OCI-LY1 (cell line): ENCODE measurements at regions not wholly inside any gene's neighbourhood (a gene's known extent, or its start where the extent isn't known, plus 50 kb on each side); places are given as distances from the start of the nearest gene placed in this dataset.
"Not testable (repeated sequence)": the region's sequence is repeated elsewhere in the genome, so short reads cannot be mapped to it uniquely, and the experiment has no call there.

ENCODE experiments used
- H2AFZ ChIP-seq: fragments of 200-600 bp; sonication (generic), shearing (Covaris generic); 2 replicates; pipeline ENCODE4 v1.6.0; 2014; ENCODE audit warnings: antibody characterized with exemption, mild to moderate bottlenecking, low read length
- H3F3A ChIP-seq: fragments of 200-600 bp; sonication (generic), shearing (Covaris generic); 2 replicates; pipeline ENCODE4 v1.6.0; 2014; ENCODE audit warnings: mild to moderate bottlenecking, antibody characterized with exemption, low read length, moderate library complexity; ENCODE audit not compliant: insufficient read depth
- H3K27ac ChIP-seq: fragments of 200-600 bp; sonication (generic); 2 replicates; pipeline ENCODE4 v1.5.1; 2014; ENCODE audit warnings: low read length, mixed run types, mild to moderate bottlenecking, low read depth; ENCODE audit not compliant: poor library complexity, severe bottlenecking
- H3K27me3 ChIP-seq: fragments of 200-600 bp; sonication (generic); 2 replicates; pipeline ENCODE4 v1.6.0; 2014; ENCODE audit warnings: antibody characterized with exemption, mild to moderate bottlenecking, low read length, moderate library complexity; ENCODE audit not compliant: insufficient read depth
- H3K36me3 ChIP-seq: fragments of 200-600 bp; sonication (generic); 2 replicates; pipeline ENCODE4 v1.6.1; 2014; ENCODE audit warnings: mild to moderate bottlenecking, antibody characterized with exemption, low read length, moderate library complexity, mixed read lengths; ENCODE audit not compliant: insufficient read depth
- H3K4me1 ChIP-seq: fragments of 200-600 bp; sonication (generic); 2 replicates; pipeline ENCODE4 v1.5.1; 2014; ENCODE audit warnings: mild to moderate bottlenecking, low read length, moderate library complexity; ENCODE audit not compliant: insufficient read depth, severe bottlenecking
- H3K4me2 ChIP-seq: fragments of 200-600 bp; sonication (generic), shearing (Covaris generic); 2 replicates; pipeline ENCODE4 v1.6.1; 2014; ENCODE audit warnings: low read length
- H3K4me3 ChIP-seq: fragments of 200-600 bp; sonication (generic); 2 replicates; pipeline ENCODE4 v1.5.1; 2014; ENCODE audit warnings: low read length, low read depth, mild to moderate bottlenecking, mixed read lengths; ENCODE audit not compliant: poor library complexity, severe bottlenecking
- H3K79me2 ChIP-seq: fragments of 200-600 bp; shearing (Covaris generic); 2 replicates; pipeline ENCODE4 v1.6.1; 2016; ENCODE audit warnings: mixed run types, low read length, mixed read lengths; ENCODE audit not compliant: insufficient read depth
- H3K9ac ChIP-seq: fragments of 200-600 bp; sonication (generic), shearing (Covaris generic); 2 replicates; pipeline ENCODE4 v1.6.1; 2014; ENCODE audit warnings: mild to moderate bottlenecking, low read length, mixed read lengths
- H3K9me2 ChIP-seq: fragments of 200-600 bp; sonication (generic), shearing (Covaris generic); 2 replicates; pipeline ENCODE4 v1.6.1; 2014; ENCODE audit warnings: low read depth, mild to moderate bottlenecking, low read length, mixed read lengths
- H3K9me3 ChIP-seq: fragments of 200-600 bp; shearing (Covaris generic); 2 replicates; pipeline ENCODE4 v1.6.1; 2014; ENCODE audit warnings: low read length, mixed read lengths
- H4K20me1 ChIP-seq: fragments of 200-600 bp; sonication (generic), shearing (Covaris generic); 2 replicates; pipeline ENCODE4 v1.6.0; 2016; ENCODE audit warnings: mild to moderate bottlenecking, low read length; ENCODE audit not compliant: insufficient read depth
- CTCF ChIP-seq: fragments of 200-600 bp; sonication (generic), shearing (Covaris generic); IDR thresholded peaks from 2 replicates; pipeline ENCODE4 v1.5.1; 2017; ENCODE audit warnings: mild to moderate bottlenecking, antibody characterized with exemption, low read length, moderate library complexity, mixed read lengths
- EZH2 ChIP-seq: fragments of 200-600 bp; sonication (generic), shearing (Covaris generic); IDR thresholded peaks from 2 replicates; pipeline ENCODE4 v1.8.0; 2017; ENCODE audit warnings: borderline replicate concordance, mixed run types, mild to moderate bottlenecking, antibody characterized with exemption, low read length, moderate library complexity, mixed read lengths

GRCh38 chr1:173392895-173393658 lies 84.1 kb upstream of the PRDX6 start:
- no peaks in the 10 kb centered on the region for H3F3A ChIP-seq
- H3K27ac ChIP-seq: no peak overlapping the region
- H3K9me3 ChIP-seq: no peaks in the 10 kb centered on the region
- H3K4me1 ChIP-seq: no peaks in the 10 kb centered on the region
- no peak overlapping the region for H3K4me2 ChIP-seq
- no peaks in the 10 kb centered on the region for H3K27me3 ChIP-seq
- TF ChIP-seq CTCF: no peak
- TF ChIP-seq EZH2: no peak
- H3K79me2 ChIP-seq: no peaks in the 10 kb centered on the region
- no peak overlapping the region for H3K4me3 ChIP-seq
- H3K36me3 ChIP-seq: no peaks in the 10 kb centered on the region
- H4K20me1 ChIP-seq: no peaks in the 10 kb centered on the region
- no peak overlapping the region for H3K9ac ChIP-seq
- no peak overlapping the region for H2AFZ ChIP-seq
- H3K9me2 ChIP-seq: no peaks in the 10 kb centered on the region

GRCh38 chr1:173393659-173394000 lies 83.5 kb upstream of the PRDX6 start:
- Histone ChIP-seq H3K4me1 (no peaks in the 10 kb centered on the region), H3K27ac (no peak overlapping the region)

GRCh38 chr1:173394813-173395212 lies 82.3 kb upstream of the PRDX6 start:
- not testable (repeated sequence) for H4K20me1 ChIP-seq, H3K9me3 ChIP-seq, H3K36me3 ChIP-seq, H3K79me2 ChIP-seq, H3K27ac ChIP-seq, H3F3A ChIP-seq, H3K27me3 ChIP-seq, H3K4me1 ChIP-seq, H3K4me2 ChIP-seq, H3K9ac ChIP-seq, H3K9me2 ChIP-seq, H3K4me3 ChIP-seq, H2AFZ ChIP-seq

More at GRCh38 chr1:173393659-173394000, 83.5 kb upstream of the PRDX6 start:
- no peaks in the 10 kb centered on the region for H4K20me1 ChIP-seq
- no peaks in the 10 kb centered on the region for H3K9me2 ChIP-seq
- no peaks in the 10 kb centered on the region for H3K79me2 ChIP-seq
- H3K27me3 ChIP-seq: no peaks in the 10 kb centered on the region
- H3K4me3 ChIP-seq: no peak overlapping the region
- TF ChIP-seq EZH2 (no peak), CTCF (no peak)
- H3F3A ChIP-seq: no peaks in the 10 kb centered on the region
- H2AFZ ChIP-seq: no peak overlapping the region
- H3K9me3 ChIP-seq: no peaks in the 10 kb centered on the region
- no peak overlapping the region for H3K9ac ChIP-seq
- H3K36me3 ChIP-seq: no peaks in the 10 kb centered on the region
- no peak overlapping the region for H3K4me2 ChIP-seq

- no peak overlapping the region for H3K4me3 ChIP-seq
- no peak overlapping the region for H2AFZ ChIP-seq
- H3K9me3 ChIP-seq: no peaks in the 10 kb centered on the region
- H3F3A ChIP-seq: no peaks in the 10 kb centered on the region
- TF ChIP-seq EZH2: no peak
- TF ChIP-seq CTCF: no peak
- H4K20me1 ChIP-seq: no peaks in the 10 kb centered on the region
- no peak overlapping the region for H3K27ac ChIP-seq
- H3K36me3 ChIP-seq: no peaks in the 10 kb centered on the region
- no peaks in the 10 kb centered on the region for H3K79me2 ChIP-seq
- no peaks in the 10 kb centered on the region for H3K4me1 ChIP-seq
- H3K4me2 ChIP-seq: no peak overlapping the region
- no peak overlapping the region for H3K9ac ChIP-seq
- no peaks in the 10 kb centered on the region for H3K9me2 ChIP-seq
- no peaks in the 10 kb centered on the region for H3K27me3 ChIP-seq
Measured at GRCh38 chr1:173395762-173396161, 81.4 kb upstream of the PRDX6 start.
